CD4-positive, alpha-beta T cell treated with Interleukin-1 beta for 1 hour (primary cell): ENCODE measurements at regions not wholly inside any gene's neighbourhood (a gene's known extent, or its start where the extent isn't known, plus 50 kb on each side); places are given as distances from the start of the nearest gene placed in this dataset.
A peak's percentile ranks its signal among the peaks of the same experiment; 100 is the strongest.
"Not testable (repeated sequence)": the region's sequence is repeated elsewhere in the genome, so short reads cannot be mapped to it uniquely, and the experiment has no call there.

Experiments
- DNase-seq, 2 donors: peaks; one replicate each; pipeline ENCODE4 v3.0.0-alpha.2; 2020 to 2022

- DNase-seq: peak; percentile 70 to 75
These were observed 1181.2 kb downstream of the VRK1 start for GRCh38 chr14:97978341-97978740.

DNA sequence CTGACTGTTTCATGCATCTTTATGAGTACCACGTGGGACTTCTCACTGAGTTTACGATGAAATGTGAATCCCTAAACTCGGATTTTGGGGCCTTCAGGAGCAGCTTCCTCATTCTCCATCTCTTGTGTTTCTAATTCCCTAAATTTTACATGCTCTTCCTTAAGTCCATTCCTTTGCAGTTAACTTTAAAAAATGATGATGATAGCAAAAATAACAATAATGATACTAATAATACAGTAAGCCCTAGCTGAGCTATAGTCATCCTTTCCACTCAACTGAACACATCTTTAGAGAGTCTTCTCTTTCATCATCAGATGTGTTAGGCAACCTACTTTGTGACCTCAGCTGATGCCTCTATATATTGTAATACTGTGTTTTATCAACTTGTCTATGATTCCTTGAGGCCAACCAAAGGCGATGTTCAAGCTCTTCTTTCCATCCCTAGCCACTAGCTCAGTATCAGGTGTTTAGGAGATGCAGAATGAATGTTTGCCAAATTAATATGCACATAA, 1196.4 kb downstream of the VRK1 start:
- DNase-seq: no peak

- peak; percentile 6 to 55 for DNase-seq
These were observed 1196.9 kb downstream of the VRK1 start for GRCh38 chr14:97994020-97994531.

- DNase-seq: no peak
These were observed 1197.9 kb downstream of the VRK1 start for GRCh38 chr14:97995038-97995437.

DNA sequence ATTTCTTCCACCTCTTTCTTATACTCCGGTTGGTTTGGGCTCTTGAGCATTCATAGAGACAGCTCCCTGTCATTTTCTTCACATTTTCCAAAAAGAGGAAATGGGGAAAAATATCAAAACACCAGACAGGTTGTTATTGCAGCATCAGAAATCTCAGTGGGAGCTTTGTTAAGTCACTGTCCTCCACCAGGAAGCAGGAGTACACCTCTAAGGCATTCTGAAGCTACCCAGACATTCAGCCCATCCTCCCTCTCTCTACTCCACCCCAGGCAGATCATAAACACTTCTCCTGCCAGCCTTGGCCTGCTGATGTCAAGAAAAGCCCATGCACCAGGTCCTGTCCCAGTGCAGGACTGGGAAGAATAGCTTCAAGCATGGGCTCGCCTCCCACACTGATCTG, 1198.3 kb downstream of the VRK1 start:
- no peak for DNase-seq

GRCh38 chr14:98006008-98006407, 1208.8 kb downstream of the VRK1 start:
- no peak for DNase-seq

DNA sequence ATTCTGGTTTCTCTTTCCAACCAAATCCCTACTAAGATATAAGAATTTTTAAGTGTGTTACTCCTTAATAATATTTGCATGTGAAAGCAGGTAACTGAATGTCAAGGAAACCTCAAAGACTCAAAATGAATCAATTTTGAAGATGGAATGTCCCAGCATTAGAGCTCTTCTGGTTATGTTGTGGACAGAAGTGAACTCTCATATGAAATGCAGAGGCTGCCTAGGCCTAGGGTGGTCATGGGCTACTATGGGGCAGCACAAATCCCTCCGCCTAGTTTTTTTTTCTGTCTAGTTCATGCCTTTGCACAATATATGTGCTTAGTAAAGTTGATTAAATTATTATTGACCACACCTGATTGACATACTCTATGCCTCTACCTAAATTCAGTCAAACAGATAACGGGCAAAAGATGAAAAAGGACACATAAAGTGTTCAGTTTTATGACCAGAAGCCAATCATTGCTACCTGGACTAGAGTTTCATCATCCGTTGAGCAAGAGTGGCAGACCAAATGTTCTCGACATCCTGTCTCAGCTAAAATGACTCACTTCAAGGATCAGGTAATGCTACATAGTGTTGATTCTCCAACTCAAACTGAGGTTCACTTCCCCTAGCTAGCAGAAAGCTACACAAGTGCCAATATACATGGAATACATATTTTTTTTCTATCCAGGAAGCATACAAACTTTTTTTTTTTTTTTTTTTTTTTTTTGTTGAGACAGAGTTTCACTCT, 1211.4 kb downstream of the VRK1 start:
- DNase-seq: no peak

- not testable (repeated sequence) for DNase-seq
These were observed 1212.0 kb downstream of the VRK1 start for GRCh38 chr14:98009177-98009576.

DNA sequence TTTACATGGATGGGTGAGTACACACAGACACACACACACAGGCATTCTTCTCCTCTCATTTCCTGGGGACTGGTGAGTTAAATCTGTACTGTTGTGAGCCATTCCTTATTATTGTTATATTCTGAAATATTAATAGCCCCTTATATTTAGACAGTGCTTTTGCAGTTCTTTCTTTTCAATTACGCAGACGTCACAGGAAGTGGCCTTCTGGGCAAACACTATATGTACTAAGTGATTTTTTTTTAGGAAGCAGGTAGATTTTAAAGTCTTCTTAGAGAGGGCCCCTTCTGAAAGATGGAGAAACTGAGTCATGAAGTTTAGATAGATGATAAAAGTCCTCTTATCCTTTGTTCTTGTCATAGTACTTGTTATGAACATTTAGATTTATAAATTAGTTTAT, 1213.6 kb downstream of the VRK1 start:
- peak in 1 of 2 donors; percentile 16 for DNase-seq

DNA sequence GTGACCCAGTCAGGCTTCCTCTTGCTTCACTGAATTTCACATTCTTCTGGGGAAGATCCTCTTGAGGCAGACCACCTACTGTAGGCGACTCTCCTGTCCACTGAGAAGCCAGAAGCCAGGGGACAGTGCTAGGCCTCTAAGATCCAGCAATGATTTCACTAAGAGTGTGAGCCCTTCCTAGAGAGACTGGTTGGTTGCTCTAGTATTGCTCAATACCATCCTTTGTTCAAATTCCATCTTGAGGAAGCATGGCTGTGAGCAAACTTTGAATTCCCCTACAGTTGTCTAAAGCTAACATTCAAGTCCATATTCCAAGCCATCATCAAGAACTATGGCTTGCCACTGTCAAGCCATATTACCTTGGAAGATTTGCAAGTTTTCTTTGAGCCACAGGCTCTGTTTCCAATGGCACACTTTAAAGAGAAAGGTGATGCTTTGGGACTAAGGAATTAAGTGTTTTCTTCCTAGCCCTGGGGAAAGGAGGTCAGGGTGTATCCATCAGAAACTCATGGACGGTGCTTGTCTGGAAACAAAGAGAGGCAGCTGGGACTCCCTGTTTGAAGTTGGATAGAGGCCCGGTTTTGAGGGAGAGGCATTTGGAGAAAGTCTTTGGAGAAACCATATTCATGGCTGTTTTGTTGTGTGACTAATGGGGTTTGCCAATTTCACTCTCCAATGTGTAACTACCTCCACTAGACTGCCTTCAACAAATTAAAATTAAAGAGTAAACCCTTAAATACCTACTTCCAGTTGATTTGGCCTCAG, 1217.9 kb downstream of the VRK1 start:
- no peak for DNase-seq

DNA sequence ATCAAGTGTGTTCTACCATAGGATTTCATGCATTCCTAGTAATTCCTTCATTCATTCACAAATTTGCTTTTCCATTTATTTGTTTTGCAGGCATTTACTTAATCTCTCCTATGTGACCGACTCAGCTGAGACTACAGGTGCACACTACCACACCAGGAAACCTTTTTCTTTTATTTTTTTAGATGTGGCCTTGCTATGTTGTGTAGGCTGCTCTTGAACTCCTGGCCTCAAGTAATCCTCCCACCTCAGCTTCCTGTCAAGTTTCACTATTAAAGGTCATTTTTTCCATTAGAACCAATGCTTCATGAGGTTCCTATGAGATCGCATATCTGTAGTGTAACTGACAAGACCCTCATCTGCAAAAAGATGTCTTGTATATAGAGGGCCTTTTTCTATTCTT, 1218.7 kb downstream of the VRK1 start:
- DNase-seq: no peak

GRCh38 chr14:98018628-98019027, 1221.4 kb downstream of the VRK1 start:
- DNase-seq: peak; percentile 27 to 34

- DNase-seq: no peak
These were observed 1225.6 kb downstream of the VRK1 start for GRCh38 chr14:98022541-98023520.

DNA sequence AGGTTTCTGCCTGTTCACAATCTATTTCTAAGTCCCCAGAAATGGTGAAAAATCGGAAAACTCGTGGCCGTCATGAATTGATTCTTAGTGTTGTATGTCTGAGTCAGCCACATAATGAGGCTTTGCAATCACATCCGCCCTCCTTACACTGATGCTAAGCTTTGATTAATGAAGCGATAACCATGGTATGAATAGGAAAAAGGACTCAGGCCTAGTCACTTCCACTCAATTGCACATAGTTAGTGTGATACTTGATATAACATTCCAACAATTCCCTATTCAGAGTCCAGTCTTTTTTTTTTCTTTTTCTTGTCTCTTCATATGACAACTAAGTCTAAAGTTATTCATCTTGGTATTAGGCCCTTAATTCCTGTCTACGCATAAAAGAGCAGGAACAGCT, 1231.0 kb downstream of the VRK1 start:
- DNase-seq: no peak

DNA sequence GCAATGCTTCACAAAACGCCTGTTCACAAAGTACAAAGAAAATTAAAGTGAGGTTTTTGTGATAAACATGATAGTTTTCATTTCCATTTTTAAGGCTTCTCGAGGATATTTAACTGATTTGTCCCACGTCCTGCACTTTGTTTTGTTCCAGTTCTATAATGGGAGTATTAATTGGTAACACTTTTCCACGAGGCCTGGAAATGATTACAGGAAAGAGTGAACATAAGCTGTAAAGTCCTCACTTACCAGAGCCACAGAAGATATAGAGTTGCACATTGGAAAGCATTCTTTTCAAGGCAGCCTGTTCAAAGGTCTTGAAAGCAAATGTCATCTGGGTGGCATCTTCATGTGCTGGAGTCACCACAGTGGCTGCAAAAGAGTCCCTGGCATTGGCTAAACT, 1236.6 kb downstream of the BCL11B start:
- DNase-seq: no peak

- DNase-seq: no peak
These were observed 1234.2 kb downstream of the BCL11B start for GRCh38 chr14:98037831-98038230.

- DNase-seq: no peak
These were observed 1215.1 kb downstream of the BCL11B start for GRCh38 chr14:98056946-98057345.

DNA sequence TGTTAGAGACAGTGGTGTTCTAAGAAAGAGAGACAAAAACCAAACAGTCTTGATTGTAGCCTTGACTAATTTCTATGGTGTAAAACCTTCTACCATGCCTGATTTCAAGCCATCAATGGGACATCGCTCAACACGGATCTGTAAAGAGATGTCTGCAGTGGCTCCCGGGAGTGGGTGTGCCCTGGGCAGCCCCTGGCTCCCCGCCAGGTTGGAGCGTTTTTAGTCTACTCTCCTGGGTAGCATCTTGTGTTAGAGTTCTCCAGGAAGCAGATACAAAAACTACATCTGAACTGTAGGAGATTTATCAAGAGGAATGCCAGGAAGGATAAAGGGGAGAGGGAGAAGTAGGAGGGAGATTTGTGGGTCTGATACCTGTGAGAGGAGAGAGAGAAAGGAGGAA, 1212.9 kb downstream of the BCL11B start:
- DNase-seq: no peak

- no peak for DNase-seq
These were observed 1209.9 kb downstream of the BCL11B start for GRCh38 chr14:98062083-98062482.

DNA sequence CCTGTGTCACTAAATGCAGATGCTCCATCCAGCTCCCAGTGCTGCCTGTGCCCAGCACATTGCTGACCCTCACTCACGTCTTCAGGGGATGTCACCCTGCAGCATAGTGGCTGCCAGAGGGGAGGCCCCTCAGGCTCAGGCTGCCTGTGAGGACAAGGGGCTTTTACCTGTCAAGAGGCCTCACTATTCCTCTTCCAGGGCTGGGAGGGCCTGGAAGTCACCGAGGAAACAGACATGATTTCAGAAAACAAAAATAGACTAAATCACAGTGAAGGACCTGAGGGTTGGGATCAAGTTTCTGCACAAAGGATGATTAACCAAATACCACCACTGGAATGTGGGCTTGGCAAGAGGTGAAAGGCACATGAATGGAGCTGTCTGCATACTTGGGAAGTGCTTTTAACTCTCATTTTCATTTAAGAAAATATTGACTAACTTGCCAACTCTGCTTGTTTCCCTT, 1202.3 kb downstream of the BCL11B start:
- DNase-seq: no peak

GRCh38 chr14:98070536-98070935, 1201.5 kb downstream of the BCL11B start:
- DNase-seq: no peak

DNA sequence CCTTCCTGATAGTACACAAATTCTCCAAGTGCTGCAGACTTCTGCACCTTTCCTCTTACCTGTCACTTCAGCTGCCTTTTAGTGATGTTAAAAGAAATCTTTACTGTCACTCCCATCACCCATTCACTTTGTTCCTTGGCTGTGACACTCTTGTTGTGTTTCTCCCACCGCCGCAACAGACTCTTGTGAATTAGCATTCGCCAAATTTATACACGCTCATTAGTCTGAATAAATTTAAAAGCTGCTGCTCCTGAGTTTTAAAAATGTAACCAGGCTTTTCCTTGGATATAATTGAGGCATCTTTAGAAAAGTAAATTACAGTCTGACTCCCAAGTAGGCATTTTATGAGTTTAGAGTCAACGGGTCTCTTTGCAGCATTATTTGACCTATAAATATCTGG, 1197.9 kb downstream of the BCL11B start:
- no peak for DNase-seq

DNA sequence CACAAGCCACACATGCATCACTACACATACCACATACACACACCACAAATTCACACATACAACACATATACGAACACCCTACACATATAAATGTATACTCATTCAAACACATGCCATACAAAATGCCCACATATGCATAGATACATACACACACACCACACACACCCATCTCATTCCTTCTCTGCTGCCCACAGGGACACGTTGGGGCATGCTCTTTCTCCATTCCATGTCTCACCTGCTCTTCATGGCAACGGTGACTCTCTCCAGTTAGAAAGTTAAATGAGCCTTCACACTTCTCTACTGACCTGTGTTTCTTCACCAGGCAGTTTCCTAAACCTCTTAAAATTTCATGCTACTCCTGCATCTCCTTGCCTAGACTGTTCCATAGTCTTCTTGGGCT, 1194.8 kb downstream of the BCL11B start:
- no peak for DNase-seq
